ENCODE measurements at regions not wholly inside any gene's neighbourhood (a gene's known extent, or its start where the extent isn't known, plus 50 kb on each side); places are given as distances from the start of the nearest gene placed in this dataset.
"Not testable (repeated sequence)": the region's sequence is repeated elsewhere in the genome, so short reads cannot be mapped to it uniquely, and the experiment has no call there.

DNA sequence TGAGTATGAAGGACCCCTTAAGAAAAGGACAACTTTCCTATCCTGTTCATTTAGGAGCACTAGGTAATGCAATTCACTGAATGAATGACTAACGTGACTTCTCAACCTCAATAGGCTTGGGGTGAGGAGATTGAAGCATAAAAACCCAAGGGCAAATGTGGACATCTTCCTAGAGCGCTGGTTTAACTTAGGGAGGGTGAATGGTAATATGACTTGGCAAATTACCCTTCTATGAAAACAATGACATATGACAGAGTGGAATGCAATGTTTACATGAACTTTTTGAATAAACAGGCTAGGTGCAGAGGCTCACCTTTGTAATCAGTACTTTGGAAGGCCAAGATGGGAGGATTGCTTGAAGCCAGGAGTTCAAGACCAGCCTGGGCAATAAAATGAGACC lies 83.9 kb upstream of the ANK3 start:
- Histone ChIP-seq H3K9me3 (ENCODE audit: severe bottlenecking) (no peaks in the 10 kb centered on the region), H3K36me3 (no peaks in the 10 kb centered on the region), H3K27me3 (ENCODE audit: insufficient read depth, low read depth, severe bottlenecking) (no peaks in the 10 kb centered on the region), H3K27ac (no peak overlapping the region), H3K4me3 (ENCODE audit: low read depth, low read length) (no peak overlapping the region)
- TF ChIP-seq, protein P1, sequence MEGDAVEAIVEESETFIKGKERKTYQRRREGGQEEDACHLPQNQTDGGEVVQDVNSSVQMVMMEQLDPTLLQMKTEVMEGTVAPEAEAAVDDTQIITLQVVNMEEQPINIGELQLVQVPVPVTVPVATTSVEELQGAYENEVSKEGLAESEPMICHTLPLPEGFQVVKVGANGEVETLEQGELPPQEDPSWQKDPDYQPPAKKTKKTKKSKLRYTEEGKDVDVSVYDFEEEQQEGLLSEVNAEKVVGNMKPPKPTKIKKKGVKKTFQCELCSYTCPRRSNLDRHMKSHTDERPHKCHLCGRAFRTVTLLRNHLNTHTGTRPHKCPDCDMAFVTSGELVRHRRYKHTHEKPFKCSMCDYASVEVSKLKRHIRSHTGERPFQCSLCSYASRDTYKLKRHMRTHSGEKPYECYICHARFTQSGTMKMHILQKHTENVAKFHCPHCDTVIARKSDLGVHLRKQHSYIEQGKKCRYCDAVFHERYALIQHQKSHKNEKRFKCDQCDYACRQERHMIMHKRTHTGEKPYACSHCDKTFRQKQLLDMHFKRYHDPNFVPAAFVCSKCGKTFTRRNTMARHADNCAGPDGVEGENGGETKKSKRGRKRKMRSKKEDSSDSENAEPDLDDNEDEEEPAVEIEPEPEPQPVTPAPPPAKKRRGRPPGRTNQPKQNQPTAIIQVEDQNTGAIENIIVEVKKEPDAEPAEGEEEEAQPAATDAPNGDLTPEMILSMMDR (IDR thresholded peaks at IDR 0.05; ENCODE audit: low read depth, low read length): no peak
- DNase-seq: no peak

- TF ChIP-seq, protein P1 (IDR thresholded peaks at IDR 0.05; ENCODE audit: low read depth, low read length): no peak
- H3K4me3 ChIP-seq (ENCODE audit: low read depth, low read length): no peak overlapping the region
- H3K36me3 ChIP-seq: no peaks in the 10 kb centered on the region
- DNase-seq: no peak
- no peaks in the 10 kb centered on the region for H3K9me3 ChIP-seq (ENCODE audit: severe bottlenecking)
- H3K27me3 ChIP-seq (ENCODE audit: insufficient read depth, low read depth, severe bottlenecking): no peaks in the 10 kb centered on the region
- no peak overlapping the region for H3K27ac ChIP-seq
Measured at GRCh38 chr10:60470091-60470490, 80.4 kb upstream of the ANK3 start.

GRCh38 chr10:60469147-60469546 lies 79.5 kb upstream of the ANK3 start:
- not testable (repeated sequence) for H3K27me3 ChIP-seq (ENCODE audit: insufficient read depth, low read depth, severe bottlenecking); H3K4me3 ChIP-seq (ENCODE audit: low read depth, low read length); DNase-seq; H3K36me3 ChIP-seq; H3K9me3 ChIP-seq (ENCODE audit: severe bottlenecking); H3K27ac ChIP-seq

DNA sequence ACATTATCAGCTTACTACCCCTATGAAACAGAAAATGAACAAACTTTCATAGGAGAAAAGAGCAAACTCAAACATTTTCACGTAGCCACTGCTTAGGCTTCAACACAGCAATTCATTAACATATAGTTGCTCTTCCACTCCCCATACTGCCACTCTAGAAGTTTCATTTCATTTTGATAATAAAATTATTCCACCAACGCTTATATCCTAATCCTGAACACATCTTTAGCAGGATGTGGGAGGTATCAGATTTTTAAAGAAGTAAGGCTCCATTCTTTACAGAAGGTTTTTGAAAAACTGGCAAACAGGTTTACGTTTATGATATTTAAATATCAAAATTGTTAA lies 77.5 kb upstream of the ANK3 start:
- Histone ChIP-seq H3K36me3 (no peaks in the 10 kb centered on the region), H3K4me3 (ENCODE audit: low read depth, low read length) (no peak overlapping the region), H3K27me3 (ENCODE audit: insufficient read depth, low read depth, severe bottlenecking) (no peaks in the 10 kb centered on the region), H3K27ac (no peak overlapping the region), H3K9me3 (ENCODE audit: severe bottlenecking) (no peaks in the 10 kb centered on the region)
- no peak for DNase-seq
- TF ChIP-seq, protein P1 (IDR thresholded peaks at IDR 0.05; ENCODE audit: low read depth, low read length): no peak

DNA sequence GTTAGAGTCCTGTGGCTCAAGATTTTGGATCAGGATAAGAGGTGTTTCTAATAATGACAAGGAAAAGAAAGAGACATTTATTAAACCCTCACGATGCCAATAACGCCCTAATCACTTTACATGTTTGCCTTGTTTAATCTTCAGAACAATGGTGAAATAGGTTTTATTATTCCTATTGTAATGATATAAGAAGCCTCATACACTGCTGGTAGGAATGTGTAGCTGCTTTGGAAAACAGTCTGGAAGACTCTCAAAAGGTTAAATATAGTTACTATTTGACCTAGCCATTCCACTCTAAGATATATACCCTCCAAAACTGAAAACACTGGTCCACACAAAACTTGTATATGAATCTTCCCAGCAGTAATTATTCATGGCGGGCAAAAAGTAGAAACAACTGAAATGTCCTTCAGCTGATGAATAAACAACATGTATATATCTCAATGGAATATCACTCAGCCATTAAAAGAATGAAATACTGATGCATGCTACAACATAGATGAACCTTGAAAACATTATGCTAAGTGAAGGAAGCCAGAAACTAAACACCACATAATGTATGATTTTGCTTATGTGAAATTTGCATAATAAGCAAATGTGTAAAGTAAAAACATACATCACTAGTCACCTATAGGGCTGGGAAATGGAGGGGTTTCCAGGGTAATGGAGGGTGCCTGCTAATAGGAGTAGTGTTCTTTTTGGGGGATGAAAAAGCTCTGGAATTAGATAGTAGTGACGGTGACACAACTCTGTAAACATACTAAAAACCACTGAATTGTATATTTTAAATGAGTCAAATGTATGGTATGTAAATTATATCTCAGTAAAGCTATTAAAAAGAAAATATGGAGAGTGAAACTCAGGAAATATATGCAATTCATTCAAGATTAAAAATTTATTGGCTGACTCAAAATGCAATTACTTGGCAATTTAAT lies 76.9 kb upstream of the ANK3 start:
- TF ChIP-seq, protein P1 (IDR thresholded peaks at IDR 0.05; ENCODE audit: low read depth, low read length): no peak
- no peak overlapping the region for H3K27ac ChIP-seq

GRCh38 chr10:60465801-60466200 lies 76.1 kb upstream of the ANK3 start:
- Histone ChIP-seq H3K4me3 (ENCODE audit: low read depth, low read length) (no peak overlapping the region), H3K27ac (no peak overlapping the region), H3K36me3 (no peaks in the 10 kb centered on the region), H3K9me3 (ENCODE audit: severe bottlenecking) (no peaks in the 10 kb centered on the region), H3K27me3 (ENCODE audit: insufficient read depth, low read depth, severe bottlenecking) (no peaks in the 10 kb centered on the region)
- no peak for DNase-seq
- TF ChIP-seq, protein P1 (IDR thresholded peaks at IDR 0.05; ENCODE audit: low read depth, low read length): no peak

More for the DNA sequence above, 76.9 kb upstream of the ANK3 start:
- H3K27me3 ChIP-seq (ENCODE audit: insufficient read depth, low read depth, severe bottlenecking): no peaks in the 10 kb centered on the region
- H3K9me3 ChIP-seq (ENCODE audit: severe bottlenecking): no peaks in the 10 kb centered on the region
- DNase-seq: no peak
- H3K36me3 ChIP-seq: no peaks in the 10 kb centered on the region
- no peak overlapping the region for H3K4me3 ChIP-seq (ENCODE audit: low read depth, low read length)
